Stimulated activated CD8-positive, alpha-beta memory T cell treated with anti-CD3 and anti-CD28 coated beads, Interleukin-4, amount 100 ng/mL, for 24 hours (primary cell): ENCODE measurements at regions not wholly inside any gene's neighbourhood (a gene's known extent, or its start where the extent isn't known, plus 50 kb on each side); places are given as distances from the start of the nearest gene placed in this dataset.
A peak's percentile ranks its signal among the peaks of the same experiment; 100 is the strongest.

Experiments used
- DNase-seq: peaks from one replicate; pipeline ENCODE4 v3.0.0-alpha.2; 2020; ENCODE audit warnings: low read depth

GRCh38 chr1:108050911-108051629 is 86.1 kb upstream of the VAV3 start:
- no peak for DNase-seq

- no peak for DNase-seq
Observed at GRCh38 chr1:108050158-108050557, 85.2 kb upstream of the VAV3 start.

- peak; percentile 7 for DNase-seq
Observed at GRCh38 chr1:108049178-108049819, 84.3 kb upstream of the VAV3 start.

- no peak for DNase-seq
Observed at GRCh38 chr1:108048301-108049177, 83.6 kb upstream of the VAV3 start.

- DNase-seq = no peak
Observed at GRCh38 chr1:108047085-108047484, 82.1 kb upstream of the VAV3 start.

- DNase-seq = no peak
Observed at GRCh38 chr1:108046026-108046425, 81.0 kb upstream of the VAV3 start.

- no peak for DNase-seq
Observed at GRCh38 chr1:108045460-108045859, 80.5 kb upstream of the VAV3 start.

- no peak for DNase-seq
Observed at GRCh38 chr1:108044318-108044717, 79.3 kb upstream of the VAV3 start.

GRCh38 chr1:108043707-108044106 is 78.7 kb upstream of the VAV3 start:
- no peak for DNase-seq

- DNase-seq = no peak
Observed at GRCh38 chr1:108042610-108043009, 77.6 kb upstream of the VAV3 start.

- no peak for DNase-seq
Observed at GRCh38 chr1:108041360-108042142, 76.6 kb upstream of the VAV3 start.

- DNase-seq = no peak
Observed at GRCh38 chr1:108038653-108039236, 73.8 kb upstream of the VAV3 start.

- no peak for DNase-seq
Observed at GRCh38 chr1:108036796-108037562, 72.0 kb upstream of the VAV3 start.

- no peak for DNase-seq
Observed at GRCh38 chr1:108034396-108034795, 69.4 kb upstream of the VAV3 start.

GRCh38 chr1:108033550-108033951 is 68.6 kb upstream of the VAV3 start:
- no peak for DNase-seq

- DNase-seq = no peak
Observed at GRCh38 chr1:108028841-108029388, 63.9 kb upstream of the VAV3 start.

- no peak for DNase-seq
Observed at GRCh38 chr1:108027389-108027788, 62.4 kb upstream of the VAV3 start.

- no peak for DNase-seq
Observed at GRCh38 chr1:108017698-108018097, 52.7 kb upstream of the VAV3 start.

- DNase-seq = no peak
Observed at GRCh38 chr1:108016451-108016920, 51.5 kb upstream of the VAV3 start.
